Activated naive CD4-positive, alpha-beta T cell treated with anti-CD3 and anti-CD28 coated beads, Interleukin-2, amount 50 U/mL, for 72 hours (primary cell): ENCODE measurements at regions not wholly inside any gene's neighbourhood (a gene's known extent, or its start where the extent isn't known, plus 50 kb on each side); places are given as distances from the start of the nearest gene placed in this dataset.
"Not testable (repeated sequence)": the region's sequence is repeated elsewhere in the genome, so short reads cannot be mapped to it uniquely, and the experiment has no call there.

Experiments
- ATAC-seq, 2 donors: fragments of 150-1000 bp; cut with Tn5 transposase; 2 replicates each; pipeline ENCODE4 v1.10.0; 2021; ENCODE audit warnings: mild to moderate bottlenecking in 2 of 2, moderate library complexity in 2 of 2
- DNase-seq, 2 donors: peaks; one replicate each; pipeline ENCODE4 v3.0.0; 2021 to 2022; ENCODE audit warnings: low spot score in 2 of 2
- H3K27ac Mint-ChIP-seq, 2 donors: one replicate each; pipeline ENCODE4 v1.8.0; 2022; ENCODE audit warnings: mild to moderate bottlenecking in 2 of 2, mixed read lengths in 2 of 2
- H3K36me3 Mint-ChIP-seq, 2 donors: one replicate each; pipeline ENCODE4 v1.8.0; 2022; ENCODE audit warnings: mixed read lengths in 2 of 2
- H3K9me3 Mint-ChIP-seq, 2 donors: one replicate each; pipeline ENCODE4 v1.8.0; 2022; ENCODE audit warnings: mixed read lengths in 2 of 2

- H3K9me3 Mint-ChIP-seq = peaks cover 26 to 27% of the 10 kb centered on the region in 2 donors
- no peaks in the 10 kb centered on the region for H3K36me3 Mint-ChIP-seq
- ATAC-seq (no peak), DNase-seq (no peak)
- no peak overlapping the region for H3K27ac Mint-ChIP-seq
Observed at GRCh38 chr5:24998641-24999040, 353.9 kb upstream of the CDH10 start.

- H3K36me3 Mint-ChIP-seq = no peaks in the 10 kb centered on the region
- ATAC-seq = no peak
- no peak for DNase-seq
- H3K27ac Mint-ChIP-seq = no peak overlapping the region
- H3K9me3 Mint-ChIP-seq = peaks cover 5% of the 10 kb centered on the region in 2 donors
Observed at GRCh38 chr5:24986326-24986725, 341.5 kb upstream of the CDH10 start.

- not testable (repeated sequence) for DNase-seq, ATAC-seq, H3K27ac Mint-ChIP-seq
- H3K9me3 Mint-ChIP-seq = peaks cover 7 to 23% of the 10 kb centered on the region in 2 donors
- H3K36me3 Mint-ChIP-seq = peaks cover 0 to 11% of the 10 kb centered on the region in 2 donors
Observed at GRCh38 chr5:24978552-24978951, 333.8 kb upstream of the CDH10 start.

GRCh38 chr5:24963611-24964010 lies 318.8 kb upstream of the CDH10 start:
- no peak for DNase-seq
- Mint-ChIP-seq H3K27ac (no peak overlapping the region), H3K9me3 (peaks cover 7 to 10% of the 10 kb centered on the region in 2 donors), H3K36me3 (no peaks in the 10 kb centered on the region)
- no peak for ATAC-seq

- ATAC-seq (no peak), DNase-seq (no peak)
- peaks cover 0 to 11% of the 10 kb centered on the region in 2 donors for H3K36me3 Mint-ChIP-seq
- peaks cover 25 to 30% of the 10 kb centered on the region in 2 donors for H3K9me3 Mint-ChIP-seq
- H3K27ac Mint-ChIP-seq = no peak overlapping the region
Observed at GRCh38 chr5:24923400-24923799, 278.6 kb upstream of the CDH10 start.

- no peak overlapping the region for H3K27ac Mint-ChIP-seq
- ATAC-seq = no peak
- H3K36me3 Mint-ChIP-seq = peaks cover 0 to 11% of the 10 kb centered on the region in 2 donors
- no peak for DNase-seq
- H3K9me3 Mint-ChIP-seq = peaks cover 21 to 29% of the 10 kb centered on the region in 2 donors
Observed at GRCh38 chr5:24918676-24919075, 273.9 kb upstream of the CDH10 start.

GRCh38 chr5:24916863-24917262 lies 272.1 kb upstream of the CDH10 start:
- no peak overlapping the region for H3K27ac Mint-ChIP-seq
- peaks cover 0 to 11% of the 10 kb centered on the region in 2 donors for H3K36me3 Mint-ChIP-seq
- peaks cover 24 to 27% of the 10 kb centered on the region in 2 donors for H3K9me3 Mint-ChIP-seq
- ATAC-seq (no peak), DNase-seq (no peak)

- no peak for ATAC-seq
- no peak for DNase-seq
- H3K27ac Mint-ChIP-seq = no peak overlapping the region
- H3K36me3 Mint-ChIP-seq = peaks cover 0 to 4% of the 10 kb centered on the region in 2 donors
- H3K9me3 Mint-ChIP-seq = peaks cover 22% of the 10 kb centered on the region in 2 donors
Observed at GRCh38 chr5:24909210-24909609, 264.4 kb upstream of the CDH10 start.

- no peak for ATAC-seq
- H3K36me3 Mint-ChIP-seq = peaks cover 0 to 4% of the 10 kb centered on the region in 2 donors
- H3K27ac Mint-ChIP-seq = no peak overlapping the region
- no peak for DNase-seq
- H3K9me3 Mint-ChIP-seq = peaks cover 17 to 18% of the 10 kb centered on the region in 2 donors
Observed at GRCh38 chr5:24906689-24907088, 261.9 kb upstream of the CDH10 start.

- Mint-ChIP-seq H3K9me3 (peaks cover 17 to 18% of the 10 kb centered on the region in 2 donors), H3K36me3 (peaks cover 0 to 4% of the 10 kb centered on the region in 2 donors), H3K27ac (no peak overlapping the region)
- no peak for DNase-seq
- no peak for ATAC-seq
Observed at GRCh38 chr5:24904981-24905517, 260.3 kb upstream of the CDH10 start.

- DNase-seq = no peak
- Mint-ChIP-seq H3K27ac (no peak overlapping the region), H3K9me3 (peaks cover 10 to 24% of the 10 kb centered on the region in 2 donors), H3K36me3 (no peaks in the 10 kb centered on the region)
- ATAC-seq = no peak
Observed at GRCh38 chr5:24899180-24899579, 254.4 kb upstream of the CDH10 start.

- peaks cover 13 to 15% of the 10 kb centered on the region in 2 donors for H3K9me3 Mint-ChIP-seq
Observed at GRCh38 chr5:24864244-24864643, 219.5 kb upstream of the CDH10 start.

GRCh38 chr5:24862117-24862516 lies 217.3 kb upstream of the CDH10 start:
- no peaks in the 10 kb centered on the region for H3K36me3 Mint-ChIP-seq
- peaks cover 13 to 15% of the 10 kb centered on the region in 2 donors for H3K9me3 Mint-ChIP-seq
- no peak for ATAC-seq
- DNase-seq = no peak
- no peak overlapping the region for H3K27ac Mint-ChIP-seq

More at GRCh38 chr5:24864244-24864643, 219.5 kb upstream of the CDH10 start:
- Mint-ChIP-seq H3K36me3 (no peaks in the 10 kb centered on the region), H3K27ac (no peak overlapping the region)
- no peak for ATAC-seq
- no peak for DNase-seq

GRCh38 chr5:24855485-24855884 lies 210.7 kb upstream of the CDH10 start:
- no peak for ATAC-seq
- no peak for DNase-seq
- Mint-ChIP-seq H3K36me3 (no peaks in the 10 kb centered on the region), H3K9me3 (peaks cover 21 to 23% of the 10 kb centered on the region in 2 donors), H3K27ac (no peak overlapping the region)

GRCh38 chr5:24854850-24855249 lies 210.1 kb upstream of the CDH10 start:
- no peak overlapping the region for H3K27ac Mint-ChIP-seq
- DNase-seq (no peak), ATAC-seq (no peak)
- H3K36me3 Mint-ChIP-seq = no peaks in the 10 kb centered on the region
- peaks cover 21 to 23% of the 10 kb centered on the region in 2 donors for H3K9me3 Mint-ChIP-seq

GRCh38 chr5:24854350-24854749 lies 209.6 kb upstream of the CDH10 start:
- Mint-ChIP-seq H3K9me3 (peaks cover 21 to 23% of the 10 kb centered on the region in 2 donors), H3K27ac (no peak overlapping the region), H3K36me3 (no peaks in the 10 kb centered on the region)
- no peak for ATAC-seq
- no peak for DNase-seq

GRCh38 chr5:24850926-24851486 lies 206.2 kb upstream of the CDH10 start:
- Mint-ChIP-seq H3K27ac (no peak overlapping the region), H3K9me3 (peaks cover 19 to 36% of the 10 kb centered on the region in 2 donors), H3K36me3 (no peaks in the 10 kb centered on the region)
- ATAC-seq (no peak), DNase-seq (no peak)

- no peak for ATAC-seq
- Mint-ChIP-seq H3K9me3 (peaks cover 9 to 23% of the 10 kb centered on the region in 2 donors), H3K36me3 (no peaks in the 10 kb centered on the region)
Observed at GRCh38 chr5:24849210-24849609, 204.4 kb upstream of the CDH10 start.

More at GRCh38 chr5:24849210-24849609, 204.4 kb upstream of the CDH10 start:
- no peak overlapping the region for H3K27ac Mint-ChIP-seq
- DNase-seq = no peak
